Breast epithelium (tissue), 4 donors: ENCODE measurements at regions not wholly inside any gene's neighbourhood (a gene's known extent, or its start where the extent isn't known, plus 50 kb on each side); places are given as distances from the start of the nearest gene placed in this dataset.

Experiments
- DNase-seq, 2 donors: peaks; one replicate each; pipeline ENCODE4 v3.0.0-alpha.2; 2019; ENCODE audit warnings: low spot score in 2 of 2
- H3K27ac ChIP-seq, 2 donors: fragments of 200-600 bp; sonication (generic) in 1 of 2; one replicate each; pipeline ENCODE4 v1.5.1; 2016 to 2019; ENCODE audit warnings: mild to moderate bottlenecking in 1 of 2
- H3K27me3 ChIP-seq, 2 donors: fragments of 200-600 bp; sonication (generic) in 1 of 2; one replicate each; pipeline versions ENCODE4 v1.5.1 to v1.6.0; 2017 to 2019; ENCODE audit warnings: control low read depth in 1 of 2, mild to moderate bottlenecking in 1 of 2
- H3K36me3 ChIP-seq: fragments of 200-600 bp; one replicate; pipeline ENCODE4 v1.5.1; 2019
- H3K4me1 ChIP-seq, 2 donors: fragments of 200-600 bp; sonication (generic); one replicate each; pipeline ENCODE4 v1.5.1; 2016 to 2019; ENCODE audit warnings: control low read depth in 1 of 2
- H3K4me3 ChIP-seq, 3 donors: fragments of 200-600 bp; sonication (generic); 1 replicate in 2 of 3; 2 replicates in 1 of 3; pipeline ENCODE4 v1.5.1; 2016 to 2019; ENCODE audit warnings: mild to moderate bottlenecking in 3 of 3, moderate library complexity in 2 of 3
- H3K9me3 ChIP-seq, 2 donors: fragments of 200-600 bp; sonication (generic) in 1 of 2; one replicate each; pipeline ENCODE4 v1.5.1; 2016 to 2019; ENCODE audit warnings: control low read depth in 1 of 2
- CTCF ChIP-seq, 3 donors: fragments of 450-650 bp; IDR thresholded peaks; one replicate each; pipeline ENCODE4 v1.5.1; 2016 to 2017; ENCODE audit warnings: antibody characterized with exemption in 3 of 3, mild to moderate bottlenecking in 3 of 3, moderate library complexity in 3 of 3
- POLR2A ChIP-seq: fragments of 450-650 bp; IDR thresholded peaks from one replicate; pipeline ENCODE4 v1.6.1; 2016; ENCODE audit warnings: antibody characterized with exemption, mild to moderate bottlenecking, moderate library complexity
- POLR2AphosphoS5 ChIP-seq, 3 donors: sonication (generic); formaldehyde crosslinking; IDR thresholded peaks; one replicate each; pipeline ENCODE4 v1.6.1; 2017; ENCODE audit warnings: antibody characterized with exemption in 3 of 3
- intact Hi-C: fragments of 100-400 bp; cut with DNase I; formaldehyde crosslinking; loops from one replicate; pipeline ENCODE4 v1.15.1; 2023; ENCODE audit warnings: low total_unique reads

- Histone ChIP-seq H3K4me3 (no peak overlapping the region), H3K27ac (no peak overlapping the region), H3K9me3 (no peaks in the 10 kb centered on the region), H3K36me3 (no peaks in the 10 kb centered on the region), H3K27me3 (peaks cover 0 to 52% of the 10 kb centered on the region in 2 donors), H3K4me1 (no peaks in the 10 kb centered on the region)
- DNase-seq: no peak
- intact Hi-C loops: loop anchor here (10.0 kb wide), 1 partner anchor 1969 kb away; no protein-coding TSS in a partner anchor
- TF ChIP-seq CTCF (IDR thresholded peaks at IDR 0.05) (no peak), POLR2A (no peak), POLR2AphosphoS5 (IDR thresholded peaks at IDR 0.05) (no peak)
Measured at GRCh38 chr22:48173773-48174160, 1411.3 kb downstream of the TBC1D22A start.

GRCh38 chr22:48173061-48173772 is 1410.8 kb downstream of the TBC1D22A start:
- TF ChIP-seq CTCF (IDR thresholded peaks at IDR 0.05) (no peak), POLR2AphosphoS5 (IDR thresholded peaks at IDR 0.05) (no peak), POLR2A (no peak)
- Histone ChIP-seq H3K4me3 (no peak overlapping the region), H3K9me3 (no peaks in the 10 kb centered on the region), H3K27me3 (peaks cover 0 to 50% of the 10 kb centered on the region in 2 donors), H3K36me3 (no peaks in the 10 kb centered on the region), H3K27ac (no peak overlapping the region), H3K4me1 (no peaks in the 10 kb centered on the region)
- no peak for DNase-seq
- intact Hi-C loops: loop anchor here (10.0 kb wide), 1 partner anchor 1968 kb away; no protein-coding TSS in a partner anchor

GRCh38 chr22:48171271-48171691 is 1408.8 kb downstream of the TBC1D22A start:
- Histone ChIP-seq H3K27ac (no peak overlapping the region), H3K27me3 (peaks cover 0 to 50% of the 10 kb centered on the region in 2 donors), H3K9me3 (no peaks in the 10 kb centered on the region), H3K4me3 (no peak overlapping the region), H3K4me1 (no peaks in the 10 kb centered on the region), H3K36me3 (no peaks in the 10 kb centered on the region)
- TF ChIP-seq POLR2AphosphoS5 (IDR thresholded peaks at IDR 0.05) (no peak), POLR2A (no peak), CTCF (IDR thresholded peaks at IDR 0.05) (no peak)
- intact Hi-C loops: loop anchor here (10.0 kb wide), 1 partner anchor 1966 kb away; no protein-coding TSS in a partner anchor
- DNase-seq: no peak

- TF ChIP-seq POLR2AphosphoS5 (IDR thresholded peaks at IDR 0.05) (no peak), CTCF (IDR thresholded peaks at IDR 0.05) (no peak), POLR2A (no peak)
- intact Hi-C loops: no loop called here
- no peak overlapping the region for H3K4me3 ChIP-seq
- no peak for DNase-seq
- no peaks in the 10 kb centered on the region for H3K4me1 ChIP-seq
- peaks cover 0 to 38% of the 10 kb centered on the region in 2 donors for H3K27me3 ChIP-seq
- H3K36me3 ChIP-seq: no peaks in the 10 kb centered on the region
- H3K9me3 ChIP-seq: no peaks in the 10 kb centered on the region
- no peak overlapping the region for H3K27ac ChIP-seq
Measured at GRCh38 chr22:48169227-48169626, 1406.8 kb downstream of the TBC1D22A start.

GRCh38 chr22:48167238-48167637 is 1404.8 kb downstream of the TBC1D22A start:
- peaks cover 0 to 18% of the 10 kb centered on the region in 2 donors for H3K27me3 ChIP-seq
- H3K36me3 ChIP-seq: no peaks in the 10 kb centered on the region
- no peak for DNase-seq
- H3K27ac ChIP-seq: no peak overlapping the region
- intact Hi-C loops: no loop called here
- no peaks in the 10 kb centered on the region for H3K9me3 ChIP-seq
- no peak for TF ChIP-seq CTCF (IDR thresholded peaks at IDR 0.05)
- no peak overlapping the region for H3K4me3 ChIP-seq
- no peaks in the 10 kb centered on the region for H3K4me1 ChIP-seq
